Endothelial cell of umbilical vein (primary cell): ENCODE measurements at regions not wholly inside any gene's neighbourhood (a gene's known extent, or its start where the extent isn't known, plus 50 kb on each side); places are given as distances from the start of the nearest gene placed in this dataset.

Experiments used
- BruUV-seq: library from RNA; stranded (reverse); fragments of 400-500 nt; replicated peaks from 2 replicates; lab custom pipeline; 2021; lab: Mats Ljungman, UMichigan
- CTCF ChIA-PET: fragments of 300-600, 350-600 bp; sonication (Branson Sonifier 250); formaldehyde crosslinking; loops from one replicate; lab custom pipeline; 2021; ENCODE audit warnings: antibody characterized with exemption, inconsistent platforms; lab: Charles Lee
- POLR2A ChIA-PET: fragments of 300-600, 350-600 bp; sonication (Branson Sonifier 250); formaldehyde crosslinking; loops from one replicate; lab custom pipeline; 2021; ENCODE audit warnings: antibody characterized with exemption, inconsistent platforms; lab: Charles Lee
- DNase-seq: peaks from one replicate; pipeline ENCODE4 v3.0.0-alpha.2; 2011; ENCODE audit warnings: low read depth, low spot score
- FAIRE-seq: peaks from 2 replicates; lab custom pipeline; 2011; peaks lifted over from hg19 to GRCh38; lab: Jason Lieb, UNC
- H2AFZ ChIP-seq: 2 replicates; pipeline ENCODE4 v1.6.0; 2012; ENCODE audit warnings: low read depth, low read length, control low read depth, inconsistent platforms
- H3K27ac ChIP-seq: 2 replicates; pipeline ENCODE4 v1.5.1; 2011; ENCODE audit warnings: low read depth, mild to moderate bottlenecking, control low read depth, low read length, moderate library complexity; ENCODE audit not compliant: insufficient read depth
- H3K27me3 ChIP-seq, 2 experiments: 2 replicates each; pipeline versions ENCODE4 v1.6.0 to v1.6.1; 2011; ENCODE audit warnings: low read length in 2 of 2, mixed read lengths in 1 of 2; ENCODE audit not compliant: control insufficient read depth in 2 of 2, insufficient read depth in 2 of 2
- H3K36me3 ChIP-seq, 2 experiments: 2 replicates in 1 of 2; 3 replicates in 1 of 2; pipeline ENCODE4 v1.5.1; 2011; ENCODE audit warnings: low read length in 2 of 2, mild to moderate bottlenecking in 1 of 2, moderate library complexity in 1 of 2; ENCODE audit not compliant: control insufficient read depth in 2 of 2, insufficient read depth in 2 of 2; ENCODE audit errors: extremely low read depth in 1 of 2
- H3K4me1 ChIP-seq: 3 replicates; pipeline ENCODE4 v1.5.1; 2011; ENCODE audit warnings: mild to moderate bottlenecking, low read length; ENCODE audit not compliant: control insufficient read depth, insufficient read depth; ENCODE audit errors: extremely low read depth
- H3K4me2 ChIP-seq: 2 replicates; pipeline ENCODE4 v1.6.1; 2011; ENCODE audit warnings: low read length, control low read depth, mixed read lengths; ENCODE audit not compliant: insufficient read depth
- H3K4me3 ChIP-seq, 3 experiments: fragments of 200-600 bp in 1 of 3; sonication (generic), shearing (Covaris generic) in 1 of 3; replicated peaks in 1 of 3; 2 replicates each; pipeline ENCODE4 v1.5.1; 2011 to 2016; ENCODE audit warnings: control low read depth in 3 of 3, low read length in 3 of 3, mild to moderate bottlenecking in 2 of 3, inconsistent platforms in 1 of 3, low read depth in 1 of 3, moderate library complexity in 1 of 3; ENCODE audit not compliant: insufficient read depth in 1 of 3
- H3K79me2 ChIP-seq: 2 replicates; pipeline ENCODE4 v1.6.0; 2012; ENCODE audit warnings: low read length, inconsistent platforms; ENCODE audit not compliant: control insufficient read depth, insufficient read depth
- H3K9ac ChIP-seq: replicated peaks from 2 replicates; pipeline ENCODE3; 2011; ENCODE audit warnings: low read length, control low read depth; ENCODE audit not compliant: insufficient read depth; ENCODE audit errors: extremely low read depth
- H3K9me1 ChIP-seq: replicated peaks from 3 replicates; pipeline ENCODE4 v1.6.0; 2011; ENCODE audit warnings: mild to moderate bottlenecking, low read length; ENCODE audit not compliant: control insufficient read depth, insufficient read depth; ENCODE audit errors: extremely low read depth
- H3K9me3 ChIP-seq: replicated peaks from 2 replicates; pipeline ENCODE4 v1.5.1; 2012; ENCODE audit warnings: low read length, inconsistent platforms; ENCODE audit not compliant: control insufficient read depth, insufficient read depth
- H4K20me1 ChIP-seq: replicated peaks from 2 replicates; pipeline ENCODE3; 2011; ENCODE audit warnings: mild to moderate bottlenecking, low read length; ENCODE audit not compliant: control insufficient read depth, insufficient read depth; ENCODE audit errors: extremely low read depth
- EZH2 ChIP-seq: IDR thresholded peaks from 2 replicates; pipeline ENCODE4 v1.6.1; 2012; ENCODE audit warnings: borderline replicate concordance, low read depth, mild to moderate bottlenecking, moderate library complexity, low read length, inconsistent platforms; ENCODE audit not compliant: severe bottlenecking
- FOS ChIP-seq: IDR thresholded peaks from 2 replicates; pipeline ENCODE4 v1.6.1; 2011; ENCODE audit warnings: mild to moderate bottlenecking, low read length, moderate library complexity, borderline replicate concordance; ENCODE audit not compliant: insufficient read depth
- GATA2 ChIP-seq: IDR thresholded peaks from 2 replicates; pipeline ENCODE4 v1.7.0; 2011; ENCODE audit warnings: low read depth, mild to moderate bottlenecking, moderate library complexity, mixed read lengths, low read length; ENCODE audit not compliant: insufficient read length, insufficient read depth
- JUN ChIP-seq: IDR thresholded peaks from 2 replicates; pipeline ENCODE4 v1.6.1; 2011; ENCODE audit warnings: borderline replicate concordance, low read depth; ENCODE audit not compliant: insufficient read length, insufficient read depth
- MYC ChIP-seq: IDR thresholded peaks from one replicate; pipeline ENCODE4 v1.6.1; 2011; ENCODE audit warnings: mild to moderate bottlenecking, low read depth, low read length
- POLR2A ChIP-seq: IDR thresholded peaks from 2 replicates; pipeline ENCODE4 v1.6.1; 2012; ENCODE audit warnings: low read depth, mild to moderate bottlenecking, control low read depth, low read length
- POLR2AphosphoS5 ChIP-seq: IDR thresholded peaks from 2 replicates; pipeline ENCODE4 v1.6.1; 2012; ENCODE audit warnings: low read depth, mild to moderate bottlenecking, control low read depth, low read length, moderate library complexity; ENCODE audit not compliant: insufficient read depth
- dilution Hi-C: fragments of 300-500 bp; cut with MboI; formaldehyde crosslinking; loops from one replicate; pipeline ENCODE4 v1.15.0; 2019; ENCODE audit warnings: low sequenced_read_pairs; ENCODE audit not compliant: extremely low pct_ligation_motif_present
- intact Hi-C: fragments of 100-400 bp; cut with micrococcal nuclease; formaldehyde crosslinking; loops from one replicate; pipeline ENCODE4 v1.10.0; 2022
- TF ChIP-seq, protein P1 (sequence below): IDR thresholded peaks from 2 replicates; pipeline ENCODE4 v1.6.1; 2011; ENCODE audit not compliant: insufficient read depth, insufficient read length
- TF ChIP-seq, protein P2 (sequence below), 2 donors: IDR thresholded peaks; 1 replicate in 1 of 2; 2 replicates in 1 of 2; pipeline ENCODE4 v1.5.1; 2011; ENCODE audit warnings: low read length in 2 of 2, mild to moderate bottlenecking in 2 of 2, moderate library complexity in 2 of 2, control low read depth in 1 of 2, inconsistent platforms in 1 of 2, low read depth in 1 of 2; ENCODE audit not compliant: insufficient read depth in 1 of 2; ENCODE audit errors: extremely low read depth in 1 of 2

DNA sequence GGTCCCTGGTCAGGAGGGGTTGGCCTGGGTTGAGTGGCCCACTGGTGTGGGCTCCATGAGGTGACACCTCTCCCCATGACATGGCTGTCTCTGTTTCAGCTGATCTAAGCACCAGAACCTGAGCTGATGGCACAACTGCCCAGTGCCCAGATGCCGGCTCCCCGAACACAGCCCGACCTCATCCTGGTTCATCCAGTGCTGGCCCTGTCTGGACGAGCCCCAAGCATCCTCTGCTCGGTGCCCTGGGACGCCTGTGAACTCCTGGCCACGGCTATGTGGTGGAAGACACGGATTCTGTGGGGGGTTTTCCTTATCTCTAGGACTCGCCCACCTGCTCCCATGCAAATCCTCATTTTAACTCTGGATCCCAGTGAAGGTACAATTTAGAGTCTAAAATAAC, 389.2 kb downstream of the SHANK2 start:
- BruUV-seq = no TSS peak
- CTCF ChIA-PET = no interaction called here
- dilution Hi-C loops (no loop called here), intact Hi-C loops (no loop called here)
- Histone ChIP-seq H3K27ac (no peak overlapping the region), H3K79me2 (no peaks in the 10 kb centered on the region), H3K9me3 (no peaks in the 10 kb centered on the region), H3K4me2 (no peak overlapping the region), H3K36me3 (no peaks in the 10 kb centered on the region), H3K9ac (no peak overlapping the region), H3K4me3 (no peak overlapping the region), H3K9me1 (no peaks in the 10 kb centered on the region), H4K20me1 (no peaks in the 10 kb centered on the region), H3K27me3 (no peaks in the 10 kb centered on the region), H2AFZ (no peak overlapping the region), H3K4me1 (no peaks in the 10 kb centered on the region)
- DNase-seq (no peak), FAIRE-seq (no peak)
- POLR2A ChIA-PET = no interaction called here
- no peak for TF ChIP-seq POLR2A
- TF ChIP-seq, protein P1, sequence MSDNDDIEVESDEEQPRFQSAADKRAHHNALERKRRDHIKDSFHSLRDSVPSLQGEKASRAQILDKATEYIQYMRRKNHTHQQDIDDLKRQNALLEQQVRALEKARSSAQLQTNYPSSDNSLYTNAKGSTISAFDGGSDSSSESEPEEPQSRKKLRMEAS = no peak
- TF ChIP-seq MYC = no peak
- no peak for TF ChIP-seq GATA2
- no peak for TF ChIP-seq EZH2
- TF ChIP-seq POLR2AphosphoS5 = no peak
- TF ChIP-seq, protein P2, sequence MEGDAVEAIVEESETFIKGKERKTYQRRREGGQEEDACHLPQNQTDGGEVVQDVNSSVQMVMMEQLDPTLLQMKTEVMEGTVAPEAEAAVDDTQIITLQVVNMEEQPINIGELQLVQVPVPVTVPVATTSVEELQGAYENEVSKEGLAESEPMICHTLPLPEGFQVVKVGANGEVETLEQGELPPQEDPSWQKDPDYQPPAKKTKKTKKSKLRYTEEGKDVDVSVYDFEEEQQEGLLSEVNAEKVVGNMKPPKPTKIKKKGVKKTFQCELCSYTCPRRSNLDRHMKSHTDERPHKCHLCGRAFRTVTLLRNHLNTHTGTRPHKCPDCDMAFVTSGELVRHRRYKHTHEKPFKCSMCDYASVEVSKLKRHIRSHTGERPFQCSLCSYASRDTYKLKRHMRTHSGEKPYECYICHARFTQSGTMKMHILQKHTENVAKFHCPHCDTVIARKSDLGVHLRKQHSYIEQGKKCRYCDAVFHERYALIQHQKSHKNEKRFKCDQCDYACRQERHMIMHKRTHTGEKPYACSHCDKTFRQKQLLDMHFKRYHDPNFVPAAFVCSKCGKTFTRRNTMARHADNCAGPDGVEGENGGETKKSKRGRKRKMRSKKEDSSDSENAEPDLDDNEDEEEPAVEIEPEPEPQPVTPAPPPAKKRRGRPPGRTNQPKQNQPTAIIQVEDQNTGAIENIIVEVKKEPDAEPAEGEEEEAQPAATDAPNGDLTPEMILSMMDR (IDR thresholded peaks at IDR 0.05; ENCODE audit: extremely low read depth in 1 of 2, insufficient read depth in 1 of 2, low read depth in 1 of 2, low read length in 2 of 2) = no peak
- TF ChIP-seq FOS = no peak
- TF ChIP-seq JUN = no peak
